ENCODE measurements at regions not wholly inside any gene's neighbourhood (a gene's known extent, or its start where the extent isn't known, plus 50 kb on each side); places are given as distances from the start of the nearest gene placed in this dataset.

- TF ChIP-seq ZNF274 (IDR thresholded peaks at IDR 0.05; ENCODE audit: low read depth, low read length) (no peak), YY1 (IDR thresholded peaks at IDR 0.05; ENCODE audit: insufficient read depth, insufficient read length) (no peak), SUZ12 (IDR thresholded peaks at IDR 0.05; ENCODE audit: extremely low read depth, insufficient read depth, insufficient read length) (no peak)
Observed at GRCh38 chr13:73268306-73268705, 209.5 kb downstream of the KLF5 start.
